Nephron (organoid): ENCODE measurements at regions not wholly inside any gene's neighbourhood (a gene's known extent, or its start where the extent isn't known, plus 50 kb on each side); places are given as distances from the start of the nearest gene placed in this dataset.

Experiments
- H3K27ac Mint-ChIP-seq, 3 experiments: 2 replicates each; pipeline ENCODE4 v1.8.0; 2020; ENCODE audit warnings: mixed read lengths in 3 of 3, mild to moderate bottlenecking in 2 of 3, moderate library complexity in 1 of 3
- H3K27me3 Mint-ChIP-seq: 2 replicates; pipeline ENCODE4 v1.8.0; 2021; ENCODE audit warnings: low read depth, mild to moderate bottlenecking, moderate library complexity, mixed read lengths
- H3K36me3 Mint-ChIP-seq: 2 replicates; pipeline ENCODE4 v1.8.0; 2020; ENCODE audit warnings: low read depth, mixed read lengths
- H3K4me1 Mint-ChIP-seq: 2 replicates; pipeline ENCODE4 v1.8.0; 2020; ENCODE audit warnings: mixed read lengths
- H3K4me3 Mint-ChIP-seq, 3 experiments: 2 replicates each; pipeline ENCODE4 v1.8.0; 2020; ENCODE audit warnings: mild to moderate bottlenecking in 3 of 3, mixed read lengths in 3 of 3, moderate library complexity in 2 of 3
- H3K9me3 Mint-ChIP-seq: 2 replicates; pipeline ENCODE4 v1.8.0; 2020; ENCODE audit warnings: mixed read lengths
- TF ChIP-seq, protein P1 (sequence below), 3 experiments: fragments of 200-600 bp; sonication (generic); IDR thresholded peaks; one replicate each; pipeline ENCODE4 v1.5.0; 2021; ENCODE audit warnings: antibody characterized with exemption in 3 of 3; ENCODE audit not compliant: unreplicated experiment in 3 of 3

DNA sequence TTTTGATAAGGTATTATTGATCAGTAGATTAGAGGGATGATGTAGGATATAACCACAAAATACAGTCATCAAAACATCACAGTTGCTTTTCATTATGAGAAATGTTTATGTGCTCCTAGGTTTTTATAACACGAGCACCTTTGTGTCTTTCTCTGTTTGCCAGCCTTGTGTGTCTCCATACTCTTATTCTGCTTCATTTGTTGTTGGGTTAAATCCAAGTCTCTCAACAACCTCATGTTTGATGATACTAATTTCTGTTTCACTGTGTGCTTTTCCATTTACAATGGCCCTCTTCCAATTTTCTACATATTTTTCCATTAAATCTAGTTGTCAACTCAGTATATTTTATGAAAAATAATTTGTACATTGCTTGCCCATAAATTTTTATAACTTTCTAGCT lies 107.7 kb upstream of the POU2AF2 start:
- Mint-ChIP-seq H3K36me3 (no peaks in the 10 kb centered on the region), H3K4me1 (peaks cover 7% of the 10 kb centered on the region)
- TF ChIP-seq, protein P1, sequence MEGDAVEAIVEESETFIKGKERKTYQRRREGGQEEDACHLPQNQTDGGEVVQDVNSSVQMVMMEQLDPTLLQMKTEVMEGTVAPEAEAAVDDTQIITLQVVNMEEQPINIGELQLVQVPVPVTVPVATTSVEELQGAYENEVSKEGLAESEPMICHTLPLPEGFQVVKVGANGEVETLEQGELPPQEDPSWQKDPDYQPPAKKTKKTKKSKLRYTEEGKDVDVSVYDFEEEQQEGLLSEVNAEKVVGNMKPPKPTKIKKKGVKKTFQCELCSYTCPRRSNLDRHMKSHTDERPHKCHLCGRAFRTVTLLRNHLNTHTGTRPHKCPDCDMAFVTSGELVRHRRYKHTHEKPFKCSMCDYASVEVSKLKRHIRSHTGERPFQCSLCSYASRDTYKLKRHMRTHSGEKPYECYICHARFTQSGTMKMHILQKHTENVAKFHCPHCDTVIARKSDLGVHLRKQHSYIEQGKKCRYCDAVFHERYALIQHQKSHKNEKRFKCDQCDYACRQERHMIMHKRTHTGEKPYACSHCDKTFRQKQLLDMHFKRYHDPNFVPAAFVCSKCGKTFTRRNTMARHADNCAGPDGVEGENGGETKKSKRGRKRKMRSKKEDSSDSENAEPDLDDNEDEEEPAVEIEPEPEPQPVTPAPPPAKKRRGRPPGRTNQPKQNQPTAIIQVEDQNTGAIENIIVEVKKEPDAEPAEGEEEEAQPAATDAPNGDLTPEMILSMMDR (IDR thresholded peaks at IDR 0.05; ENCODE audit: unreplicated experiment in 3 of 3): no peak

DNA sequence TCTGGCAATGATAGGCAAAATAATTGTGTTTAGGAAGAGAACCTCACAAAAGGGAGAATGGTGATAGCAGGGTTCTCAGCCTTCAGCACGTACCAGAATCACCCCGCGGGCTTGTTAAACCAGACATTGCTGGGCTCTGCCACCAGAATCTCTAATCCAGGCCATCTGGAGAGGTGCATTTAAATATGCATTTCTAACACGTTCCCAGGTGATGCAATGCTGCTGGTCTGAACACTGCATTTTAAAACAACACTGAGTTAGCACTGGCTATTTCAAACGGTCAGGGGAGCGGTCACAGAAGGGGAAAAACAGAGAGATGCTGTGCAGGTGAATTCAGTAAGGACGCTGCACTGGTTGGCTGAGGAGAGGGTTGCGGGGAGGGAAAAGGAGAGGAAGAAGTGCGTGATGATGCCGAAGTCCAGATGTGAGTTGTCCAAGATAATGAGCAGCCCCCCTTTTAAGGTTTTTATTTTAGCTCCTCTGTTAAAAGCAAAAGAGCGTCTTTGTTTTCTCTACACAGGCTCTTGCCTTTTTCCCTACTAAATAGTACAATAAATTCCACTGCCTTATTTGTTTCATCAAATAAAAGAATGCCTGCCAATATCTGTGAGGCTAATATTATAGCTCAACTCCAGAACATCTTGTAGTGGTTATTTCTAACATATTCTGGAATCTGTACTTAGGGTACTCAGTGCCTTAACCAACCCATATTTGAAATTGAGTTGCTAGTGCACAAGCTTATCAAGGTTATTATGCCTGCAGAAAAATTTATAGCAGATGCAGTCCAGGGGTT lies 109.6 kb upstream of the POU2AF2 start:
- TF ChIP-seq, protein P1 (IDR thresholded peaks at IDR 0.05; ENCODE audit: unreplicated experiment in 3 of 3): no peak
- Mint-ChIP-seq H3K36me3 (no peaks in the 10 kb centered on the region), H3K4me1 (peaks cover 7% of the 10 kb centered on the region), H3K27me3 (no peaks in the 10 kb centered on the region), H3K9me3 (peaks cover 3% of the 10 kb centered on the region), H3K27ac (no peak overlapping the region), H3K4me3 (no peak overlapping the region)

More for the DNA sequence above, 107.7 kb upstream of the POU2AF2 start:
- H3K9me3 Mint-ChIP-seq: no peaks in the 10 kb centered on the region
- no peak overlapping the region for H3K4me3 Mint-ChIP-seq
- no peak overlapping the region for H3K27ac Mint-ChIP-seq
- no peaks in the 10 kb centered on the region for H3K27me3 Mint-ChIP-seq

DNA sequence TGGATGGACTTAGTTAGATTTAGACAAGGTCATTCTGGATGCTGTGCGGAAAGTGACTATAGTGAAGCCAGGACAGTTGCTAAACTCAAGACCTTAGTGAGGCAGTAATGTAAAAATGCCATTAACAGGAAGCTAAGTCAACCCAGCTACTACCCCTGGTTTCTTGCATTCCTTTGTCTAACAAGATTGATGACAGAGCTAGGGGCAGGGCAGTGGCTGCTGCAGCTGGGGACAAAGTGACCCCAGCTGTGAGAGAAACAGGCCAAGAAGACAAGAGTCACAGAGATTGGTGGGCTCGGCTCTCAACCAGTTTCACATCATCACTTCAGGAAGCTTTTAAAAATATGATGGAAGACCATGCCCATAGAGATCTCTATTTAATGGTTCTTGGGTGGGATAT lies 110.4 kb upstream of the POU2AF2 start:
- peaks cover 3% of the 10 kb centered on the region for H3K9me3 Mint-ChIP-seq
- no peaks in the 10 kb centered on the region for H3K27me3 Mint-ChIP-seq

DNA sequence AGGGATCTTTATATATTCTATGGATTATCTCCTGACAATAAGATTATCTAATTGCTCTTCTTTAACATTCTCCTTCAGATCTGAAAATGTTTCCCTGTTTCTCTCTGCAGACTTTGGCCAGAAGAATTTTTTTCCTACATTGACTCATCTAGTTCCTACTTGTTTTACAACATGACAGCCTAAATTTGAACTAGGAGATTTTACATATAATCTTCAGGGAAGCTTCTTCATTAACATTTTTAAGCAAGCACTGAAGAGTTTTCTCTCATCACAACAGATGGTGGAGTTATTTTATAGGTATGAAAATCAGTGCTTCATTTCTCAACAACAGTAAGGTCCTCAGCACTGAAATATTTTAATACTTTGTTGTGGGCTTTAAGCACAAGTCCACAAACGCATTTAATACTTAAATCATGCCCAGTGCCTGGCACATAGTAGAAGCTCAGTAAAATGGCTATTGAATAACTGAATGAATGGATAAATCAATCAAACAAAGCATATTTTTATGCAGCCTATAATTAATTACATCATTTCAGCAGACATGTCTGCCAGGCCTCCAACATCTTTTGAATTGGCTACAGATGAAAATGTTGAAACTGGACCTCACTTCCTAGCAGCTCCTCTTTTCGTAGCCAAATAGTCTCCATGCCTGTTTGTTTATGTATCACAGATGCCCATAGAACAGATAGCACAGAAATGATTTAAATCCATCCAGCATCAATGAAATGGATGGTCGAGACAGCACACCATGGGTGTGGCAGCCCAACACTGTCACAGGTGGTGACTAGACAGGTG lies 117.3 kb upstream of the POU2AF2 start:
- no peaks in the 10 kb centered on the region for H3K36me3 Mint-ChIP-seq
- peaks cover 22% of the 10 kb centered on the region for H3K4me1 Mint-ChIP-seq
- H3K27me3 Mint-ChIP-seq: no peaks in the 10 kb centered on the region
- TF ChIP-seq, protein P1 (IDR thresholded peaks at IDR 0.05; ENCODE audit: unreplicated experiment in 3 of 3): no peak
- H3K9me3 Mint-ChIP-seq: peaks cover 3% of the 10 kb centered on the region
- H3K4me3 Mint-ChIP-seq: no peak overlapping the region
- no peak overlapping the region for H3K27ac Mint-ChIP-seq

More for the DNA sequence above, 110.4 kb upstream of the POU2AF2 start:
- TF ChIP-seq, protein P1 (IDR thresholded peaks at IDR 0.05; ENCODE audit: unreplicated experiment in 3 of 3): no peak
- Mint-ChIP-seq H3K27ac (no peak overlapping the region), H3K4me3 (no peak overlapping the region), H3K4me1 (peaks cover 10% of the 10 kb centered on the region), H3K36me3 (no peaks in the 10 kb centered on the region)

DNA sequence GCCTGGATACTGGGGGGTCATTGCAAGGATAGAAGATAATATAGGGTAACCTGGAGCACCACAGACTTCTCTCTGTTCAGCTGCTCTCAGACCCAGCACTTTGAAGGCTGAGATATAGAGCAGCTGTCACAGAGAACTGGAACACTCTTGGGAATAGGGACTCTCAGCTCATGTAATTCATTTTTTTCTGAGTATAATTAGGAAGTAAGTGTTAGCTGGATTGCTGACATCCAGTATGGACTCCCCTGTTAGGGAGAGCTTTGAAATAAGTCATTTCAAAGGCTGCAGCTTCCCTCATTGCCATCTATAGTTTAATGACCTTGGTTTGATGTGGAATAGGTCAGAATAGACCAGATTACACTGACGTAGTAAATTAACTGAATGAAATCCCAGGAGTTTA lies 120.8 kb upstream of the POU2AF2 start:
- no peaks in the 10 kb centered on the region for H3K27me3 Mint-ChIP-seq

More for the DNA sequence above, 120.8 kb upstream of the POU2AF2 start:
- TF ChIP-seq, protein P1 (IDR thresholded peaks at IDR 0.05; ENCODE audit: unreplicated experiment in 3 of 3): no peak
- H3K4me3 Mint-ChIP-seq: no peak overlapping the region
- H3K36me3 Mint-ChIP-seq: no peaks in the 10 kb centered on the region
- no peak overlapping the region for H3K27ac Mint-ChIP-seq
- H3K9me3 Mint-ChIP-seq: no peaks in the 10 kb centered on the region
- peaks cover 15% of the 10 kb centered on the region for H3K4me1 Mint-ChIP-seq
